Body of pancreas (tissue), 4 donors: ENCODE measurements at regions not wholly inside any gene's neighbourhood (a gene's known extent, or its start where the extent isn't known, plus 50 kb on each side); places are given as distances from the start of the nearest gene placed in this dataset.

ENCODE experiments used
- CTCF ChIP-seq, 7 experiments: fragments of 450-650 bp in 4 of 7; fragments of 200-600 bp in 3 of 7; sonication (generic) in 3 of 7; IDR thresholded peaks; one replicate each; pipeline ENCODE4 v1.5.1; 2016 to 2019; ENCODE audit warnings: antibody characterized with exemption in 7 of 7
- POLR2A ChIP-seq, 3 donors: fragments of 450-650 bp; IDR thresholded peaks; one replicate each; pipeline ENCODE4 v1.6.1; 2016; ENCODE audit warnings: antibody characterized with exemption in 3 of 3, mild to moderate bottlenecking in 2 of 3

GRCh38 chr1:219527994-219528393, 84.9 kb downstream of the ZC3H11B start:
- TF ChIP-seq CTCF (IDR thresholded peaks at IDR 0.05), result no peak
- TF ChIP-seq POLR2A (IDR thresholded peaks at IDR 0.05), result no peak
